ENCODE measurements at regions not wholly inside any gene's neighbourhood (a gene's known extent, or its start where the extent isn't known, plus 50 kb on each side); places are given as distances from the start of the nearest gene placed in this dataset.

GRCh38 chr7:125877246-125877645 is 947.6 kb upstream of the POT1 start:
- WGBS, 2 donors = 64 to 94% methylated on average over 2 of the region's 2 CpGs
- no peaks in the 10 kb centered on the region for H3K27me3 ChIP-seq

GRCh38 chr7:125876431-125876830 is 946.8 kb upstream of the POT1 start:
- H3K4me3 ChIP-seq (replicated peaks in 1 of 3) = no peak overlapping the region
- no peaks in the 10 kb centered on the region for H3K9me3 ChIP-seq
- no peak for DNase-seq
- H3K4me1 ChIP-seq = no peaks in the 10 kb centered on the region
- no peak overlapping the region for H3K27ac ChIP-seq
- no peaks in the 10 kb centered on the region for H3K36me3 ChIP-seq
- TF ChIP-seq POLR2A (IDR thresholded peaks at IDR 0.05) = no peak
- no peak for TF ChIP-seq CTCF (IDR thresholded peaks at IDR 0.05)
- H3K27me3 ChIP-seq = no peaks in the 10 kb centered on the region
- intact Hi-C loops (cut with DNase I) = no loop called here

More at GRCh38 chr7:125877246-125877645, 947.6 kb upstream of the POT1 start:
- intact Hi-C loops (cut with DNase I) = no loop called here
- no peaks in the 10 kb centered on the region for H3K4me1 ChIP-seq
- no peak for TF ChIP-seq CTCF (IDR thresholded peaks at IDR 0.05)
- no peak for TF ChIP-seq POLR2A (IDR thresholded peaks at IDR 0.05)
- no peak overlapping the region for H3K4me3 ChIP-seq (replicated peaks in 1 of 3)
- H3K36me3 ChIP-seq = no peaks in the 10 kb centered on the region
- H3K27ac ChIP-seq = no peak overlapping the region
- H3K9me3 ChIP-seq = no peaks in the 10 kb centered on the region
- no peak for DNase-seq

- intact Hi-C loops (cut with DNase I) = no loop called here
- Histone ChIP-seq H3K27ac (no peak overlapping the region), H3K9me3 (no peaks in the 10 kb centered on the region), H3K36me3 (no peaks in the 10 kb centered on the region), H3K4me3 (replicated peaks in 1 of 3) (no peak overlapping the region), H3K27me3 (no peaks in the 10 kb centered on the region), H3K4me1 (no peaks in the 10 kb centered on the region)
- no peak for DNase-seq
- no peak for TF ChIP-seq POLR2A (IDR thresholded peaks at IDR 0.05)
- no peak for TF ChIP-seq CTCF (IDR thresholded peaks at IDR 0.05)
Observed at GRCh38 chr7:125871431-125871830, 941.8 kb upstream of the POT1 start.

GRCh38 chr7:125857606-125858005 is 928.0 kb upstream of the POT1 start:
- DNase-seq = no peak
- 85% methylated on average over 5 of the region's 5 CpGs for WGBS, 2 donors
- H3K36me3 ChIP-seq = no peaks in the 10 kb centered on the region
- no peaks in the 10 kb centered on the region for H3K27me3 ChIP-seq
- no peak for TF ChIP-seq POLR2A (IDR thresholded peaks at IDR 0.05)
- no peak for TF ChIP-seq CTCF (IDR thresholded peaks at IDR 0.05)
- H3K27ac ChIP-seq = no peak overlapping the region
- H3K4me3 ChIP-seq (replicated peaks in 1 of 3) = no peak overlapping the region
- H3K9me3 ChIP-seq = no peaks in the 10 kb centered on the region
- no peaks in the 10 kb centered on the region for H3K4me1 ChIP-seq
- intact Hi-C loops (cut with DNase I) = no loop called here

GRCh38 chr7:125848157-125848556 is 918.5 kb upstream of the POT1 start:
- H3K4me1 ChIP-seq = no peaks in the 10 kb centered on the region
- no peaks in the 10 kb centered on the region for H3K9me3 ChIP-seq
- no peak overlapping the region for H3K27ac ChIP-seq
- H3K4me3 ChIP-seq (replicated peaks in 1 of 3) = no peak overlapping the region
- H3K36me3 ChIP-seq = no peaks in the 10 kb centered on the region
- intact Hi-C loops (cut with DNase I) = no loop called here
- no peak for TF ChIP-seq POLR2A (IDR thresholded peaks at IDR 0.05)
- TF ChIP-seq CTCF (IDR thresholded peaks at IDR 0.05) = no peak
- WGBS, 2 donors = 83 to 92% methylated on average over 2 of the region's 2 CpGs
- H3K27me3 ChIP-seq = no peaks in the 10 kb centered on the region
- DNase-seq = no peak

Measured in thyroid gland (tissue), 4 donors.